ENCODE measurements at regions not wholly inside any gene's neighbourhood (a gene's known extent, or its start where the extent isn't known, plus 50 kb on each side); places are given as distances from the start of the nearest gene placed in this dataset.

- TF ChIP-seq GATA2 (IDR thresholded peaks at IDR 0.05; ENCODE audit: insufficient read depth, insufficient read length, low read depth, low read length) (no peak), CTCF (IDR thresholded peaks at IDR 0.05; ENCODE audit: extremely low read depth in 1 of 2, insufficient read depth in 1 of 2, low read depth in 1 of 2, low read length in 2 of 2) (no peak), POLR2AphosphoS5 (IDR thresholded peaks at IDR 0.05; ENCODE audit: insufficient read depth, low read depth, low read length) (no peak), POLR2A (IDR thresholded peaks at IDR 0.05; ENCODE audit: low read depth, low read length) (no peak)
Observed at GRCh38 chr21:19290328-19290727, 886.7 kb upstream of the TMPRSS15 start.

Measured in endothelial cell of umbilical vein (primary cell).